Body of pancreas (tissue), 4 donors: ENCODE measurements at regions not wholly inside any gene's neighbourhood (a gene's known extent, or its start where the extent isn't known, plus 50 kb on each side); places are given as distances from the start of the nearest gene placed in this dataset.

Source experiments
- CTCF ChIP-seq, 7 experiments: fragments of 450-650 bp in 4 of 7; fragments of 200-600 bp in 3 of 7; sonication (generic) in 3 of 7; IDR thresholded peaks; one replicate each; pipeline ENCODE4 v1.5.1; 2016 to 2019; ENCODE audit warnings: antibody characterized with exemption in 7 of 7
- POLR2A ChIP-seq, 3 donors: fragments of 450-650 bp; IDR thresholded peaks; one replicate each; pipeline ENCODE4 v1.6.1; 2016; ENCODE audit warnings: antibody characterized with exemption in 3 of 3, mild to moderate bottlenecking in 2 of 3

- TF ChIP-seq CTCF (IDR thresholded peaks at IDR 0.05), result no peak
- TF ChIP-seq POLR2A (IDR thresholded peaks at IDR 0.05), result no peak
Measured at GRCh38 chr5:54680998-54681397, 163.4 kb downstream of the SNX18 start.
